ENCODE measurements at regions not wholly inside any gene's neighbourhood (a gene's known extent, or its start where the extent isn't known, plus 50 kb on each side); places are given as distances from the start of the nearest gene placed in this dataset.

GRCh38 chr5:56729488-56729887 lies 85.9 kb upstream of the MAP3K1 start (continued):
- TF ChIP-seq ESRRA (IDR thresholded peaks at IDR 0.05; ENCODE audit: borderline replicate concordance, low read depth): no peak
- TF ChIP-seq MYBL2 (IDR thresholded peaks at IDR 0.05; ENCODE audit: low read depth): no peak
- TF ChIP-seq MYBL2 (CRISPR knock-in tag; IDR thresholded peaks at IDR 0.05; ENCODE audit: borderline replicate concordance): no peak

- FAIRE-seq: no peak
- WGBS (ENCODE audit: insufficient coverage, low coverage, missing lambda C conversion rate): 2% methylated on average over 8 of the region's 8 CpGs
- TF ChIP-seq ZBTB12 (CRISPR knock-in tag; IDR thresholded peaks at IDR 0.05) (no peak), PML (IDR thresholded peaks at IDR 0.05; ENCODE audit: low read length) (peak; percentile 67; the same call in 1 of the 2 replicates), CBFA2T3 (IDR thresholded peaks at IDR 0.05) (no peak), CTBP1 (IDR thresholded peaks at IDR 0.05; ENCODE audit: borderline replicate concordance) (no peak), MEF2A (IDR thresholded peaks at IDR 0.05; ENCODE audit: control insufficient read depth, low read depth, low read length) (no peak), ZNF583 (CRISPR knock-in tag; IDR thresholded peaks at IDR 0.05) (no peak), SMAD3 (CRISPR knock-in tag; conservative IDR thresholded peaks at IDR 0.05) (no peak), TBP (optimal IDR thresholded peaks at IDR 0.05; ENCODE audit: low read depth, low read length) (peak; percentile 71), MTA3 (IDR thresholded peaks at IDR 0.05; ENCODE audit: borderline replicate concordance) (no peak), ZNF311 (CRISPR knock-in tag; IDR thresholded peaks at IDR 0.05) (no peak), PBX2 (CRISPR knock-in tag; IDR thresholded peaks at IDR 0.05; ENCODE audit: low read depth) (no peak), PBX2 (tag; conservative IDR thresholded peaks at IDR 0.05; ENCODE audit: low read depth) (no peak), ZNF282 (CRISPR knock-in tag; IDR thresholded peaks at IDR 0.05) (no peak), ERF (CRISPR knock-in tag; IDR thresholded peaks at IDR 0.05) (no peak), CEBPB (tag; IDR thresholded peaks at IDR 0.05) (no peak), ZNF395 (CRISPR knock-in tag; IDR thresholded peaks at IDR 0.05) (no peak)
These were observed 89.5 kb upstream of the MAP3K1 start for GRCh38 chr5:56725711-56726411.

More at GRCh38 chr5:56725711-56726411, 89.5 kb upstream of the MAP3K1 start:
- Histone ChIP-seq H2AFZ (ENCODE audit: low read depth, low read length) (no peak overlapping the region), H3K36me3 (ENCODE audit: control insufficient read depth, insufficient read depth, low read length) (no peaks in the 10 kb centered on the region), H3K4me2 (ENCODE audit: insufficient read depth, low read length) (no peak overlapping the region), H3K9ac (ENCODE audit: insufficient read depth in 1 of 2, low read depth in 2 of 2, low read length in 2 of 2) (no peak overlapping the region), H3K27me3 (ENCODE audit: control insufficient read depth in 2 of 2, insufficient read depth in 2 of 2, low read length in 2 of 2) (peaks cover 0 to 4% of the 10 kb centered on the region in 2 experiments; a peak in 2 of 5 replicates), H3K79me2 (ENCODE audit: control insufficient read depth, insufficient read depth, low read length) (no peaks in the 10 kb centered on the region), H3K27ac (ENCODE audit: extremely low read depth, low read depth, low read length) (no peak overlapping the region), H3K4me1 (replicated peaks in 1 of 2; ENCODE audit: control insufficient read depth in 2 of 2, insufficient read depth in 2 of 2, low read length in 2 of 2) (no peaks in the 10 kb centered on the region), H3K9me1 (ENCODE audit: control insufficient read depth, insufficient read depth, low read length) (no peaks in the 10 kb centered on the region), H3K9me3 (replicated peaks; ENCODE audit: control insufficient read depth, insufficient read depth, low read depth, low read length) (no peaks in the 10 kb centered on the region), H4K20me1 (replicated peaks; ENCODE audit: control insufficient read depth, insufficient read depth, low read length) (no peaks in the 10 kb centered on the region), H3K4me3 (no peak overlapping the region)
- ChIA-PET CTCF (ENCODE audit: low intra/inter-chr PET ratio) (no interaction called here), POLR2A (no interaction called here)
- ATAC-seq (no peak), DNase-seq (ENCODE audit: extremely low read depth in 1 of 4, low spot score in 3 of 4) (no peak)
- in situ Hi-C loops (cut with MboI): no loop called here
- BruUV-seq (replicated peaks): TSS peak; percentile 92
- intact Hi-C loops (cut with micrococcal nuclease): no loop called here

Measured in K562 (cell line).